MCF 10A (cell line): ENCODE measurements at regions not wholly inside any gene's neighbourhood (a gene's known extent, or its start where the extent isn't known, plus 50 kb on each side); places are given as distances from the start of the nearest gene placed in this dataset.
"Not testable (repeated sequence)": the region's sequence is repeated elsewhere in the genome, so short reads cannot be mapped to it uniquely, and the experiment has no call there.

Experiments used
- BruUV-seq: library from RNA; stranded (reverse); fragments of 400-500 nt; replicated peaks from 2 replicates; lab custom pipeline; 2021; lab: Mats Ljungman, UMichigan
- CTCF ChIA-PET: fragments of 300-600 bp; sonication (Branson Sonifier 250); formaldehyde crosslinking; extraction: SDS; loops from one replicate; lab custom pipeline; 2021; ENCODE audit warnings: antibody characterized with exemption, inconsistent platforms; lab: Yijun Ruan, JAX
- POLR2A ChIA-PET: fragments of 300-600, 350-650 bp; sonication (Branson Sonifier 250); formaldehyde crosslinking; extraction: SDS; loops from one replicate; lab custom pipeline; 2020; ENCODE audit warnings: antibody characterized with exemption, inconsistent platforms; lab: Yijun Ruan, JAX
- DNase-seq: peaks from one replicate; pipeline ENCODE4 v3.0.0-alpha.2; 2018; ENCODE audit not compliant: unreplicated experiment
- H3K27ac Mint-ChIP-seq: one replicate; pipeline ENCODE4 v1.8.0; 2022; ENCODE audit warnings: mild to moderate bottlenecking, low read depth, mixed read lengths; ENCODE audit not compliant: unreplicated experiment
- H3K27me3 Mint-ChIP-seq: one replicate; pipeline ENCODE4 v1.8.0; 2022; ENCODE audit warnings: mixed read lengths; ENCODE audit not compliant: insufficient read depth, unreplicated experiment
- H3K36me3 Mint-ChIP-seq: one replicate; pipeline ENCODE4 v1.8.0; 2022; ENCODE audit warnings: mild to moderate bottlenecking, moderate library complexity, mixed read lengths; ENCODE audit not compliant: insufficient read depth, unreplicated experiment
- H3K4me1 Mint-ChIP-seq: one replicate; pipeline ENCODE4 v1.8.0; 2022; ENCODE audit warnings: mixed read lengths; ENCODE audit not compliant: insufficient read depth, unreplicated experiment
- H3K4me3 Mint-ChIP-seq: one replicate; pipeline ENCODE4 v1.8.0; 2022; ENCODE audit warnings: mild to moderate bottlenecking, moderate library complexity, mixed read lengths; ENCODE audit not compliant: unreplicated experiment
- H3K9me3 Mint-ChIP-seq: one replicate; pipeline ENCODE4 v1.8.0; 2022; ENCODE audit warnings: mixed read lengths; ENCODE audit not compliant: unreplicated experiment
- CTCF ChIP-seq: fragments of 200-600 bp; IDR thresholded peaks from one replicate; pipeline ENCODE4 v1.8.0; 2022; ENCODE audit warnings: antibody characterized with exemption, mild to moderate bottlenecking; ENCODE audit not compliant: unreplicated experiment
- intact Hi-C: fragments of 100-400 bp; cut with micrococcal nuclease; formaldehyde crosslinking; loops from 2 replicates; pipeline ENCODE4 v1.14.1; 2022

GRCh38 chr11:16512198-16512898 is 156.0 kb upstream of the SOX6 start:
- ChIA-PET CTCF (no interaction called here), POLR2A (interaction anchor here (0.8 to 1.8 kb wide), 9 partner anchors 35 to 545 kb away, joined by 3 to 7 read pairs (median 3); no protein-coding TSS in a partner anchor)
- Mint-ChIP-seq H3K4me1 (peaks cover 19% of the 10 kb centered on the region), H3K27me3 (no peaks in the 10 kb centered on the region), H3K4me3 (no peak overlapping the region), H3K36me3 (no peaks in the 10 kb centered on the region), H3K27ac (peak overlapping the region; percentile 72), H3K9me3 (peaks cover 2% of the 10 kb centered on the region)
- no peak for TF ChIP-seq CTCF
- no TSS peak for BruUV-seq
- intact Hi-C loops: no loop called here
- no peak for DNase-seq

DNA sequence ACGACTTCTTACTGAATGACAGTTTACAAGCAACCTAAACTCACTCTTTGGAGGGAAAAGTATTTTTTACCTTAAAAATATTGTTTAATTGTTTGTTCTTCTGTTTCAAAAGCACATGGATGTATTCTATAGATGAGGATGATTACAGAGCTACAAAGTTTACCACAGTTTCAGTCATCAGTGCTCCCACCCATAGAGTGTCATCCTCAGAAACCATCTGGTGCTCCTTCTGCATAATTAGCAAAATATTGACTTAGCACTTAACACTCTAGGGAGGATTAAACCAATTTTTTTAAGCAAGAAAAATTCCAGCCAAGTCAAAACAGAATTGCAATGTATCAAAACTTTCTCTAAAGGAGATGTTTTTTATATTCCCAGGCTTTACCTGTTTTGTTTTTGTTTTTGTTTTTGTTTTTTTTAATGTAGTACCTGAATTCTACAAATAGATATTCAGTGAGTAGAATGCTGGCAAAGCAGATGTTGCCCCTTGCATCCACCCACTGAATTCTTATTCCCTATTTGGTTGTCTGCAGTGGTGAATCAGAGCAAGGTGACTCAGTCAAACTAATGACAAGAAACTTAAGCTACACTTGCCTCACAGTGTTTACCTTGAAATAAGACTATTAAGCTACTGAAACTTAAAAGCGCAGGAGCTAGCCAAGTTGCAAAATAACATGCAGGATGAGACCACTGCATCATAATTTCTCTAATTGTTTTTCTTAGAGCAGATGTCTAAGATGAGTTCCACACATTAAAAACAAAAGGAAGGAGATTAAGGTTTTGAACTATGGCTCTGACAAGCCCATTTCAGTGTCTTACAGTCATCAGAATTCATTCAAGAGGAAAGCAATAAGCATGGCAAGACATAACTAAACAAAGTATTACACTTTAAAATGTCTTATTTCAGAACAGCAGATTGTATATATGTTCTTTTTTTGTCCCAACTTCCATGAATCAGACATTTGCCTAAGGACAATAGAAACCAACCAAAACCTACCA is 155.1 kb upstream of the SOX6 start:
- H3K4me3 Mint-ChIP-seq: no peak overlapping the region
- H3K4me1 Mint-ChIP-seq: peaks cover 19% of the 10 kb centered on the region
- ChIA-PET CTCF (interaction anchor here (0.5 to 1.1 kb wide), 3 partner anchors 13 to 96 kb away, joined by 3 to 5 read pairs (median 3); no protein-coding TSS in a partner anchor), POLR2A (interaction anchor here (0.8 to 2.0 kb wide), 14 partner anchors 9 to 544 kb away, joined by 3 to 17 read pairs (median 3); no protein-coding TSS in a partner anchor)
- no peaks in the 10 kb centered on the region for H3K36me3 Mint-ChIP-seq
- intact Hi-C loops: loop anchor here (1.0 kb wide), 1 partner anchor 95 kb away; no protein-coding TSS in a partner anchor
- H3K27me3 Mint-ChIP-seq: no peaks in the 10 kb centered on the region
- H3K9me3 Mint-ChIP-seq: peaks cover 9% of the 10 kb centered on the region
- no peak for TF ChIP-seq CTCF
- peak; percentile 72 for DNase-seq
- peak overlapping the region; percentile 72 for H3K27ac Mint-ChIP-seq
- no TSS peak for BruUV-seq

DNA sequence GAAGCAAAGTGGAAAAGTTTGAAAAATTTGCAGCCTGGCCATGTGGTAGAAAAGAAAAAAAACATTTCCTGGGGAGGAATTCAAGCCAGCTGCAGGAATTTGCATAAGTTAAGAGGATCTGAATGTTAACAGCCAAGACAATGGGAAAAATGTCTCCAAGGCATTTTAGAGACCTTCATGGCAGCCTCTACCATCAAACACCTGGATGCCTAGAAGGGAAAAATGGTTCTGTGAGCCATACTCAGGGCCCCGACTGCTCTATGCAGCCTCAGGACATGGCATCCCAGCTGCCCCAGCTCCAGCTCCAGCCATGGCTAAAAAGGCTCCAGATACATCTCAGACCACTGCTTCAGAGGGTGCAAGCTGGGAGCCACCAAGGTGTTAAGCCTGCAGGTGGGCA is 149.1 kb upstream of the SOX6 start:
- BruUV-seq: no TSS peak
- ChIA-PET POLR2A (no interaction called here), CTCF (no interaction called here)
- Mint-ChIP-seq H3K4me1 (no peaks in the 10 kb centered on the region), H3K27me3 (no peaks in the 10 kb centered on the region), H3K9me3 (peaks cover 24% of the 10 kb centered on the region), H3K27ac (no peak overlapping the region), H3K4me3 (no peak overlapping the region), H3K36me3 (no peaks in the 10 kb centered on the region)
- intact Hi-C loops: no loop called here
- TF ChIP-seq CTCF: no peak
- DNase-seq: no peak

DNA sequence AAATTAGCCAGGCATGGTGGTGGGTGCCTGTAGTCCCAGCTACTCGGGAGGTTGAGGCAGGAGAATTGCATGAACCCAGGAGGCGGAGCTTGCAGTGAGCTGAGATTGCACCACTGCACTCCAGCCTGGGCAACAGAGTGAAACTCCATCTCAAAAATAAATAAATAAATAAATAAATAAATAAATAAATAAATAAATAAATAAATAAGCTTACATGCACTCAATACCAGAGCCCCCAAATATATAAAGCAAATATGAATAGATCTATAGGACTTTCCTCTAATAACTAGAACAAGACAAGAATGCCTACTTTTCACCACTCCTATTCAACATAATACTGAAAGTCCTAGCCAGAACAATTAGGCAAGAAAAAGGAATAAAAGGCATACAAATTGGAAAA is 147.5 kb upstream of the SOX6 start:
- H3K9me3 Mint-ChIP-seq: peaks cover 32% of the 10 kb centered on the region
- H3K27ac Mint-ChIP-seq, intact Hi-C loops, H3K4me1 Mint-ChIP-seq, H3K27me3 Mint-ChIP-seq, DNase-seq, H3K4me3 Mint-ChIP-seq, H3K36me3 Mint-ChIP-seq, BruUV-seq: not testable (repeated sequence)
- CTCF ChIA-PET: interaction anchor here (0.6 kb wide), 1 partner anchor 101 kb away, joined by 3 read pairs; no protein-coding TSS in a partner anchor
- POLR2A ChIA-PET: interaction anchor here (0.7 kb wide), 1 partner anchor 760 kb away, joined by 3 read pairs; no protein-coding TSS in a partner anchor
